AG09309 (cell line): ENCODE measurements at regions not wholly inside any gene's neighbourhood (a gene's known extent, or its start where the extent isn't known, plus 50 kb on each side); places are given as distances from the start of the nearest gene placed in this dataset.

ENCODE experiments used
- DNase-seq: peaks from one replicate; pipeline ENCODE4 v3.0.0-alpha.2; 2010; ENCODE audit warnings: low read depth
- H3K4me3 ChIP-seq: 2 replicates; pipeline ENCODE4 v1.5.1; 2011; ENCODE audit warnings: mild to moderate bottlenecking, low read depth, low read length, moderate library complexity; ENCODE audit not compliant: control insufficient read depth
- TF ChIP-seq, protein P1 (sequence below): IDR thresholded peaks from 2 replicates; pipeline ENCODE4 v1.5.1; 2011; ENCODE audit warnings: mild to moderate bottlenecking, low read depth, low read length, inconsistent platforms; ENCODE audit not compliant: insufficient read depth, control insufficient read depth; ENCODE audit errors: missing control alignments

DNA sequence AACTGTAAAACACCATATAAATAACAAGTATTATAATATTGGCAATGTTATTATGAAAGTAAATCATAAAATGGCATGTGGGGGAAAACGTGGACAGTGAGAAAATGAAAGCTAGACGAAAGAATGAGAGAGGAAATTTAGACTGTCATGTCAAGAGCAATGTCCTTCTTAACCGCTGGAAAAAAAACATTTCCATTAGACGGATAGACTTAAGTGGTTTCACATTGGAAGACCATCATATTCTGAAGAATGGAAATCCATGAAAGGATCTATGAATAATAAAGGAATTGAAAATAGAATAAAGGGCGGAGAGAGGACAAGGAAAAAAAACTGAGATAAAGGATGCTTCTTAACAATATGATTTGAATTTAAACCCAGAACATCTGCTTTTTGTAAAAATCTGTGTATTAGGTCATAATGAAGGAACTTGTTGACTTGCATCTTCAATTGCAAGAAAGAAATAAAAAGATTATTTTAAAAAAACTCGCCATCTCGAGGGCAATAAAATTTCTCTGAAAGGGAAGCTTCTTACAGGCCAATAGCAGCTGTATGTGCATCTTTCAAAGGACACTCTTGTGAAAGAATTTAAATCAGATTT, 90.6 kb downstream of the SPRY2 start:
- TF ChIP-seq, protein P1, sequence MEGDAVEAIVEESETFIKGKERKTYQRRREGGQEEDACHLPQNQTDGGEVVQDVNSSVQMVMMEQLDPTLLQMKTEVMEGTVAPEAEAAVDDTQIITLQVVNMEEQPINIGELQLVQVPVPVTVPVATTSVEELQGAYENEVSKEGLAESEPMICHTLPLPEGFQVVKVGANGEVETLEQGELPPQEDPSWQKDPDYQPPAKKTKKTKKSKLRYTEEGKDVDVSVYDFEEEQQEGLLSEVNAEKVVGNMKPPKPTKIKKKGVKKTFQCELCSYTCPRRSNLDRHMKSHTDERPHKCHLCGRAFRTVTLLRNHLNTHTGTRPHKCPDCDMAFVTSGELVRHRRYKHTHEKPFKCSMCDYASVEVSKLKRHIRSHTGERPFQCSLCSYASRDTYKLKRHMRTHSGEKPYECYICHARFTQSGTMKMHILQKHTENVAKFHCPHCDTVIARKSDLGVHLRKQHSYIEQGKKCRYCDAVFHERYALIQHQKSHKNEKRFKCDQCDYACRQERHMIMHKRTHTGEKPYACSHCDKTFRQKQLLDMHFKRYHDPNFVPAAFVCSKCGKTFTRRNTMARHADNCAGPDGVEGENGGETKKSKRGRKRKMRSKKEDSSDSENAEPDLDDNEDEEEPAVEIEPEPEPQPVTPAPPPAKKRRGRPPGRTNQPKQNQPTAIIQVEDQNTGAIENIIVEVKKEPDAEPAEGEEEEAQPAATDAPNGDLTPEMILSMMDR, result no peak
- no peak for DNase-seq
- peak overlapping the region; percentile 7 for H3K4me3 ChIP-seq

DNA sequence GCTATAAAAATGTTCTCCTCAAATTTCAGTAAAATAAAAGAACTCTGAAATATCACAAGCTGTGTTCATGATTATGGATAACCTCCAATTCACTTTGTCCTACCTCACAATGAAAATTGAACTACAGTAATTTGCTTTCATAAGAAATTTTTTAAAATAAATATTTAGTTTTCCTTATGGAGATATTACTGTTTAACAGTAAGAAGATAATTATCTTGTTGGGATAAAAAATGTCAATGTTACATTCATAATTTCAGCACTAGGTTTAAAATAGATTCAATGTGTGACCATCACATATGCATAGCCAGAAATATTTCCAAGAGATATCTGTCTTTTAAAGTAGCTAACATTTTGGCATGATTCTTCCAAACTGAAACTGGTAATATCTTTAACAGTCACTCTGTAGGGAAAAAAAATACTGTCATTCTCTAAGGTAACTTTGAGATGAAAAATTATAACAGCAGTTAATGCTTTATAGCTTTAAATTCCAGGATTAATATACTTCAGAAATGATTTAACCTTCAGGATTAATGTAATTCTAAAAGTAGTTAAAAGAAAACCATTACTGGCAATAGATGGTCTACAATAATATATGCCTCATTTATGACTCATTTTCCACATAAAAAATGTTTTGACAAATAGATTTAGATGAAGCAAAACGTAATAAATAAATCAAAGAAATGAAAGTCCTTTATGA, 91.3 kb downstream of the SPRY2 start:
- no peak overlapping the region for H3K4me3 ChIP-seq
- TF ChIP-seq, protein P1, result no peak
- DNase-seq, result no peak

DNA sequence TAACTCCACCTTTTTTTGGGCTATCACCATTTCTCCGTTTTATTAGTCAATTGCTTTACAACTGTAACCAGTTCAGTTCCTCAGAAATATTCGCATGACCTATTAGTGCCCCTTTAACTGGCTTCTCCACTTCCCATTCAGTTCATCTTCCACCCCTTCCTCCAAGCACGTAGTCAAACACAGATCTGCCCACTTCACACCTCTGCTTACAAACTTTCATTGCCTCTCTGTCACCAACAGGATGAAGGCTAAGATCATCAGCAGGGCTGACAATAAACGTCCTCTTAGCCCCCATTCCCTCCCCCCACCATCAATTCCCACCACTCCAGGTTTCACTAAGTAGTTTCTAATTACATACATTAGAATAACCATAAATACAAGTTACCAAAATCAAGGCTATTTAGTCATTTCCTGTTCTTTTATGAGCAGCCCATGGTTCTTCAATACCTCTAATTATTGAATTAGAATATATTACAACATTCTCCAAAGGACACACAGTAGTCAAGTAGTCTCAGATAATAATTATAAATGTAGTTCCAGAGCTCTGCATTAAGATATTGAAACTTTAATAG, 95.7 kb downstream of the SPRY2 start:
- no peak for DNase-seq
- TF ChIP-seq, protein P1, result no peak
- no peak overlapping the region for H3K4me3 ChIP-seq

DNA sequence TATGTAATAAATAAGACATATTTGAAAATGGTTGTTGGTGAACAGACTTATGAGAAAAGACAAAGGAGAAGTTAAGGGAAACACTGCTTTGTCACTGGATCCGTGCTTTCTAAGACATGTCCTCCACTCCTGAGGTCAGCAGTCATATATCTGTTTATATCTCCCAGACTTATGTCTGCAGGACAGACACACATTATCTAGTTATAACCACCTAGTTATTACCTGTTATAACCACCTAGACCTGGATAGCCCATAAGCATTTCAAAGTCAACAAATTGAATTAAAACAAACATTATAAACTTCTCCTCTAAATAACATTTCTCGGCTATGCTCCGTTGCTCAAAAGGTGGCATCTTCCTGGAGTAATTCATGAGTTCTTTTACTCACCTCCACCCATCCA, 96.4 kb downstream of the SPRY2 start:
- H3K4me3 ChIP-seq, result no peak overlapping the region
- DNase-seq, result no peak
- TF ChIP-seq, protein P1, result no peak

DNA sequence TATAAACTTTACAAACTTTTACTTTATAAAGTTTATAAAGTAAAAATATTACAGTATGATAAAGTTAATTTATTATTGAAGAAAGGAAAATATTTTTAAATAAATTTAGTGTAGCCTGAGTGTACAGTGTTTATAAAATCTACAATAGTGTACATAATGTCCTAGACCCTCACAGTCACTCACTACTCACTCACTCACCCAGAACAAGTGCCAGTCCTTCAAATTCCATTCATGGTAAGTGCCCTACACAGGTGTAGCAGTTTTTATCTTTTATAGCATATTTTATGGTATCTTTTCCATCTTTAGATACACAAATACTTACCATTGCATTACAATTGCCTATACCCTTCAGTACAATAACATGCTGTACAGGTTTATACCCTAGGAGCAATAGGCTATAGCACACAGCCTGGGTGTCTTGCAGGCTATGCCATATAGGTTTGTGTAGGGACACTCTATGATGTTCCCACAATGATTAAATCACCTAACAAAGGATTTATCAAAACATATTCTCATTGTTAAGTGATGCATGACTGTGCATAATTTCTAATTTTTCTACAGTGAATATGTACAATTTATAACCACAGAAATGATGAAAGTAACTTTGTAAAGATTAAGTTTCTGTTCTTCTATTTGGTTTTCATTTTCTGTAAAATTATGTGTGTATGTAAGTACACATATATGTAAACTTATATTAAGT, 98.0 kb downstream of the SPRY2 start:
- H3K4me3 ChIP-seq, result no peak overlapping the region
- no peak for DNase-seq
- TF ChIP-seq, protein P1, result no peak

DNA sequence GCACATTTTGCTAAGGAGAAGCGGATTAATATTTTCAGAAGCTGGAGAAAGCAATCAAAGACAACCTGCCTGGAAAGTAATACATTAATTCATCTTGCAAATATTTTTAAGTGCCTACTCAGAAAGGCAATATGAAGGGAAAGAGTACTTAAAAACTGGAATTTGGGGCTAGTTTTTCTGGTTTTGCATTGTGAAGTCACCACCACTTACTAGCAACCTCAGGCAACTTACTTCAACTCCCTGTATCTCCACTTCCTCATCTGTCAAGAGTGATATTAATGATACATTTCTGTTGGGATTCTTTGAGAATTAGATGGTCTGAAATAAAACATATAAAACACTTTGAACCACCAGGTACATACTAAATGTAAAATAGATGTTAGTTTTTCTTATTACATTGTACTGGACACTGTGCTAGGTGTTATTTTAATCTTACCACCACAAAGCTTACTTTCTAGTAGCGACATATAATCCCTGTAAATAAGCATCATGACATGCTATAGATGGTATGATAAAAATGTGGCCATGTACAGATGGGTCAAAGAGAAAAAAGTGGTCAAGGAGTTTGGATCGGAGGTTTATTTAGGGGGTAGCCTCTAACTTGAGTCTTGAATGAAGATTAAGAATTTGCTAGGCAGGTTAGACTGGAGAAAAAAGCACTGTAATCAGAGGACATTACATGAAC, 101.2 kb downstream of the SPRY2 start:
- DNase-seq, result no peak
- TF ChIP-seq, protein P1, result no peak
- H3K4me3 ChIP-seq, result no peak overlapping the region
